ENCODE measurements at regions not wholly inside any gene's neighbourhood (a gene's known extent, or its start where the extent isn't known, plus 50 kb on each side); places are given as distances from the start of the nearest gene placed in this dataset.

GRCh38 chr9:91098203-91098850 is 263.4 kb downstream of the AUH start:
- intact Hi-C loops (cut with micrococcal nuclease; ENCODE audit: unreplicated experiment) (no loop called here), in situ Hi-C loops (cut with HindIII; ENCODE audit: low pct_unique_long_range_greater_than_20kb, low sequenced_read_pairs) (no loop called here)
- H3K36me3 ChIP-seq (ENCODE audit: control insufficient read depth, insufficient read depth, low read length): no peaks in the 10 kb centered on the region
- H3K27me3 ChIP-seq (ENCODE audit: control insufficient read depth, insufficient read depth, low read length): no peaks in the 10 kb centered on the region
- TF ChIP-seq SIN3A (IDR thresholded peaks at IDR 0.05; ENCODE audit: borderline replicate concordance, insufficient read depth, low read depth, low read length) (no peak), TCF7L2 (IDR thresholded peaks at IDR 0.05; ENCODE audit: low read depth, low read length) (no peak), POLR2AphosphoS5 (IDR thresholded peaks at IDR 0.05; ENCODE audit: low read depth, low read length) (no peak), CTCF (IDR thresholded peaks at IDR 0.05) (no peak)
- TF ChIP-seq, protein P1, sequence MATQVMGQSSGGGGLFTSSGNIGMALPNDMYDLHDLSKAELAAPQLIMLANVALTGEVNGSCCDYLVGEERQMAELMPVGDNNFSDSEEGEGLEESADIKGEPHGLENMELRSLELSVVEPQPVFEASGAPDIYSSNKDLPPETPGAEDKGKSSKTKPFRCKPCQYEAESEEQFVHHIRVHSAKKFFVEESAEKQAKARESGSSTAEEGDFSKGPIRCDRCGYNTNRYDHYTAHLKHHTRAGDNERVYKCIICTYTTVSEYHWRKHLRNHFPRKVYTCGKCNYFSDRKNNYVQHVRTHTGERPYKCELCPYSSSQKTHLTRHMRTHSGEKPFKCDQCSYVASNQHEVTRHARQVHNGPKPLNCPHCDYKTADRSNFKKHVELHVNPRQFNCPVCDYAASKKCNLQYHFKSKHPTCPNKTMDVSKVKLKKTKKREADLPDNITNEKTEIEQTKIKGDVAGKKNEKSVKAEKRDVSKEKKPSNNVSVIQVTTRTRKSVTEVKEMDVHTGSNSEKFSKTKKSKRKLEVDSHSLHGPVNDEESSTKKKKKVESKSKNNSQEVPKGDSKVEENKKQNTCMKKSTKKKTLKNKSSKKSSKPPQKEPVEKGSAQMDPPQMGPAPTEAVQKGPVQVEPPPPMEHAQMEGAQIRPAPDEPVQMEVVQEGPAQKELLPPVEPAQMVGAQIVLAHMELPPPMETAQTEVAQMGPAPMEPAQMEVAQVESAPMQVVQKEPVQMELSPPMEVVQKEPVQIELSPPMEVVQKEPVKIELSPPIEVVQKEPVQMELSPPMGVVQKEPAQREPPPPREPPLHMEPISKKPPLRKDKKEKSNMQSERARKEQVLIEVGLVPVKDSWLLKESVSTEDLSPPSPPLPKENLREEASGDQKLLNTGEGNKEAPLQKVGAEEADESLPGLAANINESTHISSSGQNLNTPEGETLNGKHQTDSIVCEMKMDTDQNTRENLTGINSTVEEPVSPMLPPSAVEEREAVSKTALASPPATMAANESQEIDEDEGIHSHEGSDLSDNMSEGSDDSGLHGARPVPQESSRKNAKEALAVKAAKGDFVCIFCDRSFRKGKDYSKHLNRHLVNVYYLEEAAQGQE (IDR thresholded peaks at IDR 0.05; ENCODE audit: insufficient read depth in 1 of 2, low read depth in 2 of 2, low read length in 1 of 2): no peak
- CTCF ChIA-PET: no interaction called here
- POLR2A ChIA-PET: interaction anchor here (0.6 kb wide), 1 partner anchor 86 kb away, joined by 5 read pairs; no protein-coding TSS in a partner anchor
- 0 out of 2 replicates have a peak, but pooled peaks cover 3% of the 10 kb centered on the region for H3K4me1 ChIP-seq (ENCODE audit: control insufficient read depth, insufficient read depth, low read length)
- no TSS peak for BruUV-seq (replicated peaks)
- DNase-seq (ENCODE audit: low read depth, low spot score): no peak
- no peak for ATAC-seq
- no peaks in the 10 kb centered on the region; the same call in 1 of the 2 replicates for H3K9me3 ChIP-seq (ENCODE audit: control insufficient read depth, insufficient read depth, low read depth, low read length)
- no peak overlapping the region for H3K4me3 ChIP-seq (ENCODE audit: low read depth in 2 of 2, low read length in 2 of 2)
- no peak overlapping the region for H3K27ac ChIP-seq (ENCODE audit: low read length)

- in situ Hi-C loops (cut with HindIII; ENCODE audit: low pct_unique_long_range_greater_than_20kb, low sequenced_read_pairs): no loop called here
- intact Hi-C loops (cut with micrococcal nuclease; ENCODE audit: unreplicated experiment): no loop called here
- POLR2A ChIA-PET: no interaction called here
- no TSS peak for BruUV-seq (replicated peaks)
- 0 out of 2 replicates have a peak, but pooled peaks cover 3% of the 10 kb centered on the region for H3K4me1 ChIP-seq (ENCODE audit: control insufficient read depth, insufficient read depth, low read length)
- CTCF ChIA-PET: no interaction called here
- TF ChIP-seq CTCF (IDR thresholded peaks at IDR 0.05) (no peak), TCF7L2 (IDR thresholded peaks at IDR 0.05; ENCODE audit: low read depth, low read length) (no peak), SIN3A (IDR thresholded peaks at IDR 0.05; ENCODE audit: borderline replicate concordance, insufficient read depth, low read depth, low read length) (no peak), POLR2AphosphoS5 (IDR thresholded peaks at IDR 0.05; ENCODE audit: low read depth, low read length) (no peak)
- TF ChIP-seq, protein P1 (IDR thresholded peaks at IDR 0.05; ENCODE audit: insufficient read depth in 1 of 2, low read depth in 2 of 2, low read length in 1 of 2): no peak
- H3K9me3 ChIP-seq (ENCODE audit: control insufficient read depth, insufficient read depth, low read depth, low read length): no peaks in the 10 kb centered on the region
- no peaks in the 10 kb centered on the region for H3K27me3 ChIP-seq (ENCODE audit: control insufficient read depth, insufficient read depth, low read length)
- H3K27ac ChIP-seq (ENCODE audit: low read length): no peak overlapping the region
- DNase-seq (ENCODE audit: low read depth, low spot score): no peak
- H3K4me3 ChIP-seq (ENCODE audit: low read depth in 2 of 2, low read length in 2 of 2): no peak overlapping the region
- ATAC-seq: no peak
- H3K36me3 ChIP-seq (ENCODE audit: control insufficient read depth, insufficient read depth, low read length): no peaks in the 10 kb centered on the region
Measured at GRCh38 chr9:91099436-91099835, 262.3 kb downstream of the AUH start.
